Mucosa of rectum (tissue), 2 donors: ENCODE measurements at regions not wholly inside any gene's neighbourhood (a gene's known extent, or its start where the extent isn't known, plus 50 kb on each side); places are given as distances from the start of the nearest gene placed in this dataset.

Experiments used
- H3K27ac ChIP-seq, 2 donors: one replicate each; pipeline ENCODE4 v1.7.0; 2013; ENCODE audit warnings: inconsistent platforms in 2 of 2, low read depth in 2 of 2, low read length in 2 of 2
- H3K27me3 ChIP-seq, 2 donors: one replicate each; pipeline ENCODE4 v1.7.0; 2013; ENCODE audit warnings: low read length in 2 of 2; ENCODE audit not compliant: control insufficient read depth in 2 of 2, insufficient read depth in 2 of 2
- H3K36me3 ChIP-seq, 2 donors: one replicate each; pipeline ENCODE4 v1.7.0; 2013; ENCODE audit warnings: low read length in 2 of 2; ENCODE audit not compliant: control insufficient read depth in 2 of 2, insufficient read depth in 2 of 2
- H3K4me1 ChIP-seq, 2 donors: one replicate each; pipeline ENCODE4 v1.7.0; 2013; ENCODE audit warnings: low read length in 2 of 2, mild to moderate bottlenecking in 1 of 2; ENCODE audit not compliant: control insufficient read depth in 2 of 2, insufficient read depth in 2 of 2
- H3K4me3 ChIP-seq, 2 donors: one replicate each; pipeline ENCODE4 v1.7.0; 2013; ENCODE audit warnings: low read length in 2 of 2
- H3K9ac ChIP-seq, 2 donors: one replicate each; pipeline ENCODE4 v1.7.0; 2013; ENCODE audit warnings: low read length in 2 of 2, low read depth in 1 of 2, mild to moderate bottlenecking in 1 of 2
- H3K9me3 ChIP-seq, 2 donors: one replicate each; pipeline ENCODE4 v1.7.0; 2013; ENCODE audit warnings: low read length in 2 of 2; ENCODE audit not compliant: control insufficient read depth in 2 of 2
- donor health status: healthy.
- donor health status: Normal muscosa, but diverticular disease.

GRCh38 chr17:77353684-77354419 is 213.1 kb downstream of the SEC14L1 start:
- Histone ChIP-seq H3K9ac (no peak overlapping the region), H3K4me3 (no peak overlapping the region), H3K4me1 (peaks cover 20 to 33% of the 10 kb centered on the region in 2 donors), H3K27me3 (no peaks in the 10 kb centered on the region), H3K36me3 (no peaks in the 10 kb centered on the region), H3K27ac (peak overlapping the region; percentile 64 to 65), H3K9me3 (no peaks in the 10 kb centered on the region)

DNA sequence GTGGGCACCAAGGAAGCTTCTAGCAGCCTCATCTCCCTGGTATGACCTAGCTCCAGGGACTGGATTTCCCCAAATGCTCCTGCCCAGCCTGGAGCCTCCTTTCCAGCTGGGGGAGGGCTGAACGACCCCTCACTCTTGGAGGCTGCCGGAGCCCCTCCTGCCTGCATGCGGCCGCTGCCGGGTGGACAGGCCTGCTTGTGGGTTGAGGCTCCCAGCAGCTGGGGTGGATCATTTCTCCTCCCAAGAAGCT is 213.6 kb downstream of the SEC14L1 start:
- peaks cover 20 to 33% of the 10 kb centered on the region in 2 donors for H3K4me1 ChIP-seq
- no peak overlapping the region for H3K4me3 ChIP-seq
- peak overlapping the region; percentile 64 to 65 for H3K27ac ChIP-seq
- H3K36me3 ChIP-seq, result no peaks in the 10 kb centered on the region
- no peaks in the 10 kb centered on the region for H3K9me3 ChIP-seq
- no peak overlapping the region for H3K9ac ChIP-seq
- H3K27me3 ChIP-seq, result no peaks in the 10 kb centered on the region

DNA sequence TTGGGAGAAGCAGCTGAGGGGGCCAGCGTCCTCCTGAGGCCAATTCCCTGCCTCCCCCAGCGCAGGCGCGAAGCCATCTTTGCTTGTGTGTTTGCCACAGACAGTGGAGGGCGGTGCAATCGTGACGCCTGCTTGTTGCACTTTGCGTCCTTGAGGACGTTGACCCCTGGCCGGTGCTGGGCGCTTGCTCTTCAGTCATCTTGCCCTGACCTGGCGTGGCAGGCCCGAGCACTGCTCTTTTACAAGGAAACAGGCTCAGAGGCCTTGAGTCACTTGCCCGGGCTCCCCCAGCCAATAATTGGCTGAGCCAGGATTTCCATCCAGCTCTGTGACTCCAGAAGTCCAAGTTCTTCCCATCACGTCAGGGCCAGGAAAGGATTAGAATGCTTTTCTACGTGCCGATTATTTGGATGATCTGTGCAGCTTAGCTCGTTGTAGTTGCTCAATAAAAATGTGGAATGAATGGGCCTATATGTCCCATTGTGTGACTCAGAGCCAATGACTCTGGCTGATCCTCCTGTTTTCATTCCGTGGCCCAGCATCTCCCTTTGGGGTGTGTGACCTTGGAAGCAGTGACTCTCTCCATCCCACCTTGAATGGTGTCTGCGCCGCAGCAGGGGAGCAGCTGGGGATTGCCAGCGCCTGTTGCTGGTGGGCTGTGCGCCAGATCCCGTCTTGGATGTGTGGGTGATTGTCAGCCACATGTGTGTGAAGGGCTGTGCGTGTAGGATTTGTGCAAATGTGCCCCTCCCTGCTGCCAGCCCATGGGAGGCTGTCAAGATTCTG is 214.1 kb downstream of the SEC14L1 start:
- peak overlapping the region; percentile 65 to 78 for H3K27ac ChIP-seq

DNA sequence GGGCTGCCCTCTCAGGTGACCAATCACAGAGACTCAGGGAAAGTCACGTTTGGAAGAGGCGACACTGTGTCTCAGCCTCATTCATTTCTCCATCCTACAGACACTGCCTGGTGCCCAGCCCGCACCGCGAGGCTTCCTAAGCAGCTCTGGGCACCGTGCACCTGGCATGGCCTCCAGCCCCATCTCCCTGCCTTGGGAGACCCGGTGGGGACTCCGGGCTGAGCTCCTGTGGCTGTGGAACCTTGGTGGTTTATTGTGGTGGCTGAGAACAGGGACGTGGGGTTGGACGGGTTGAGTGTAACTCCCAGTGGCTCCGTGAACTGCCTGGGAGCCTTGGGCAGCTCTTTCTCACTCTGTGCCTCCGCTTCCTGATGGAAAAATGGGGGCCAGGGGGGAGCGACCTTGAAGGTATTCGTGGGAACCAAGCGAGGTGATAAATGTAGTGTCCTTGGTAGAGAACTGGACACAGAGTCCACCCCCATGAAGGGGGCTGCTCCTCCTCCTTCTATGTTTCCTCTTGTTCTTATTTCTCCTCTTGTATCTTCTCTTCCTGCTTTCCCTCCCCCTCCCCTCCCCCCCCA is 215.4 kb downstream of the SEC14L1 start:
- peaks cover 9 to 17% of the 10 kb centered on the region in 2 donors for H3K4me1 ChIP-seq
- H3K36me3 ChIP-seq, result no peaks in the 10 kb centered on the region
- H3K27me3 ChIP-seq, result no peaks in the 10 kb centered on the region
- H3K9ac ChIP-seq, result no peak overlapping the region
- H3K4me3 ChIP-seq, result no peak overlapping the region
- H3K9me3 ChIP-seq, result no peaks in the 10 kb centered on the region
- peak overlapping the region; percentile 43 to 56 for H3K27ac ChIP-seq

More for the DNA sequence above, 214.1 kb downstream of the SEC14L1 start:
- peaks cover 19 to 30% of the 10 kb centered on the region in 2 donors for H3K4me1 ChIP-seq
- H3K27me3 ChIP-seq, result no peaks in the 10 kb centered on the region
- H3K4me3 ChIP-seq, result no peak overlapping the region
- H3K36me3 ChIP-seq, result no peaks in the 10 kb centered on the region
- H3K9me3 ChIP-seq, result no peaks in the 10 kb centered on the region
- no peak overlapping the region for H3K9ac ChIP-seq

DNA sequence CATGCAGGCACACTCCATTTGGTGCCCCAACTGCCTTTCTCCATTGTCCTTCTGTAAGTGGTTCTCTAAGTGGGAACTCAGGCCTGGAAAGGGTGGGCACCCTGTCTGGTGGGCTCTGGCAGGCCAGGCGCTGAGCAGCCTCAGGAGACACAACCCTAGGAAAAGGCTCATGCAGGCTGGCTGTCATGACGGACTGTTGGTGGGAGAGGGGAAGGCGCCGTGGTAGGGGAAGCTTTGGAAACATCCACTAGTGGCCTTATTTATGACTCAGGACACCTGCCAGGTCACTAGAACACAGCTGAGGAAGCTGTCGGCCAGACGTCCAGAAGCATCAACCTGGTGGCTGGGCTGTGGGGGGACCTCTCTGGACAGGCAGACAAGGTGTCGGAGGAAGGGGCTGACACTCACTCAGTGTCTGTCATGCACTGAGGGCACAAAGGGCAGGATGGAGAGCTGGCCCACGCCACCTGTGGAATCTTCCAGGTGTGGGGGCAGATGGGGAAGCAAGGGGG is 216.0 kb downstream of the SEC14L1 start:
- H3K27me3 ChIP-seq, result no peaks in the 10 kb centered on the region
- no peak overlapping the region for H3K4me3 ChIP-seq
- H3K9ac ChIP-seq, result no peak overlapping the region
- H3K36me3 ChIP-seq, result no peaks in the 10 kb centered on the region
- no peak overlapping the region for H3K27ac ChIP-seq
- H3K9me3 ChIP-seq, result no peaks in the 10 kb centered on the region
- H3K4me1 ChIP-seq, result peaks cover 9 to 15% of the 10 kb centered on the region in 2 donors

DNA sequence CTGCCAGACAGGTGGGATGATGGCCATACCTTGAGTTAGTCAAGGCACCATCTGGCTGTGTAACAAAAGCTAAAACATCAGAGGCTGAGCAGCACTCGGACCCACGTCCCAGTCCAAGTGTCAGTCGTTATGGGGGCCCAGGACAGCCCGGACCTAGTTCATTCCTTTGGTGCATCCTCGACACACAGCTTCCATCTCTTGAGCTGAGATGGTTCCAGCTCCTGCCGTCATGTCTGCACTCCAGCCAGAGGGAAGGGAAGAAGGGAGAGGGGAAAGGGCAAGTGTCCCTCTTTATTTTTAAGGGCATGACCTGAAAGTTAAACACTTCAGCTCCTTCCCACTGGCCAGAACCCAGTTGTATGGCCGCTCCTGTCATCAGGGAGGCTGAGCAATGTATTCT is 218.0 kb downstream of the SEC14L1 start:
- Histone ChIP-seq H3K27ac (no peak overlapping the region), H3K4me3 (no peak overlapping the region), H3K27me3 (no peaks in the 10 kb centered on the region), H3K4me1 (peaks cover 9 to 17% of the 10 kb centered on the region in 2 donors), H3K9ac (no peak overlapping the region), H3K36me3 (no peaks in the 10 kb centered on the region), H3K9me3 (no peaks in the 10 kb centered on the region)

- Histone ChIP-seq H3K4me3 (no peak overlapping the region), H3K27me3 (no peaks in the 10 kb centered on the region), H3K9me3 (no peaks in the 10 kb centered on the region), H3K4me1 (peaks cover 9 to 13% of the 10 kb centered on the region in 2 donors), H3K9ac (no peak overlapping the region), H3K36me3 (no peaks in the 10 kb centered on the region), H3K27ac (no peak overlapping the region)
These were observed 218.5 kb downstream of the SEC14L1 start for GRCh38 chr17:77359236-77359635.

DNA sequence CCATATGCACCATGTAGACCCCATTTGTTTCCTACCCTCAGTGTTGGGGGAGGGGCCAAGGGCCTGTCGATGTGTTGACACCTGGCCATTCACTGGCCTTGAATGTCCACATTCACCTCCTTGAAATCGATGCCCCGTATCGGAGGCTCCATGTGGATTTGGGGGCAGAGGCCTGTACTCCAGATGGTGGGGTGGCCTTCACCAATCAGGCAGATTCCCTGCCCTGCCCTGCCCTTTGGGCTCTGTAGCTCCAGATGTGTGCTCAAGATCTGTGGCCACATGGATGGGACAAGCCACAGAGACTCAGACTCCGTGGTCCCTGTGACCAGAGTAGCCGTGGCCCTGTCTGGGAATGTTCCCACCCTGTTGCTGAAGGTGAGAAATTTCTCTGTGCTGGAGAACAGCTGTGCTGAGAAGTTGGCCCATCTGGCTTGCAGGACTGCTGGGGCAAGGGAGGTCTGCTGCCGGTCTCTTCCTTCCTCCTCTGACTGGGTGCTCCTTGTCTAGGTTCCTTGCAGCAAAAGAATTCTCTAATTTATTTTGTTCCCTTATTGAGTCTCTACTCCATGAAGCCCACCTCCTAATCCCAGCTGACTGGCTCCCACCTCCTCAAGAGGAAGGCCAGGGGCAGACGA is 221.3 kb downstream of the SEC14L1 start:
- no peak overlapping the region for H3K9ac ChIP-seq
- H3K4me1 ChIP-seq, result peaks cover 16 to 27% of the 10 kb centered on the region in 2 donors
- no peak overlapping the region for H3K4me3 ChIP-seq
- H3K9me3 ChIP-seq, result no peaks in the 10 kb centered on the region
- H3K27me3 ChIP-seq, result no peaks in the 10 kb centered on the region
- H3K27ac ChIP-seq, result no peak overlapping the region
- H3K36me3 ChIP-seq, result no peaks in the 10 kb centered on the region

DNA sequence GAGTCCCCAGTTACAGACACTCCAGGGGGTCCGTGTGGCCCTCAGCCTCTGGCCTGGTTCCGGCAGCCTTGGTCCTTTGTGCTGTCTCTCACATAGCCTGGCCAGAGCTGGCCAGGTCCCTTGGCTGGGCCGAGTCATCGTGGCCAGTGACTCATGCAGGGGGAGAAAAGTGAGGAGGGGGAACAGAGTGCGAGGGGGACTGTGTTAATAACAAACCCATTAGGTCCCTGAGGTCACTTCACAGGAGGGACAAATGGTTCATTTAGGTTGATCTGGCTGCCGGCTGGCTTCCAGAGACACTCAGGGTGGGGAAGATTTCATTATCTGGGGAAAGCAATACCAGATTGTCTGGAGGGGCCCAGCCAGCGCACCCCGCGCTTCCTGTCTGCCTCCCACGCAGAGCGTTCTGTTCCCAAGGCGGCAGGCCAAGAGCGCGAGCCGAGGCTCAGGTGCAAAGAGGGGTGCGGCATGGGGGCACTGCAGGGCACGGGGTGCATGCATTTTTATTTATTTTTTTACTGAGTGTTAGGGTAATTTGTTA is 223.1 kb downstream of the SEC14L1 start:
- H3K27me3 ChIP-seq, result no peaks in the 10 kb centered on the region
- peaks cover 18 to 28% of the 10 kb centered on the region in 2 donors for H3K4me1 ChIP-seq
- H3K36me3 ChIP-seq, result no peaks in the 10 kb centered on the region
- H3K4me3 ChIP-seq, result no peak overlapping the region
- H3K9ac ChIP-seq, result no peak overlapping the region
- no peaks in the 10 kb centered on the region for H3K9me3 ChIP-seq
- no peak overlapping the region for H3K27ac ChIP-seq
